Retinal pigment epithelial cell (primary cell): ENCODE measurements at regions not wholly inside any gene's neighbourhood (a gene's known extent, or its start where the extent isn't known, plus 50 kb on each side); places are given as distances from the start of the nearest gene placed in this dataset.

Experiments
- DNase-seq: peaks from one replicate; pipeline ENCODE4 v3.0.0-alpha.2; 2010; ENCODE audit warnings: low read depth
- H3K4me3 ChIP-seq: 2 replicates; pipeline ENCODE4 v1.5.1; 2011; ENCODE audit warnings: mild to moderate bottlenecking, low read length, control low read depth, moderate library complexity
- TF ChIP-seq, protein P1 (sequence below): conservative IDR thresholded peaks from 2 replicates; pipeline ENCODE4 v1.5.1; 2011; ENCODE audit warnings: low read depth, low read length, control low read depth, inconsistent platforms

DNA sequence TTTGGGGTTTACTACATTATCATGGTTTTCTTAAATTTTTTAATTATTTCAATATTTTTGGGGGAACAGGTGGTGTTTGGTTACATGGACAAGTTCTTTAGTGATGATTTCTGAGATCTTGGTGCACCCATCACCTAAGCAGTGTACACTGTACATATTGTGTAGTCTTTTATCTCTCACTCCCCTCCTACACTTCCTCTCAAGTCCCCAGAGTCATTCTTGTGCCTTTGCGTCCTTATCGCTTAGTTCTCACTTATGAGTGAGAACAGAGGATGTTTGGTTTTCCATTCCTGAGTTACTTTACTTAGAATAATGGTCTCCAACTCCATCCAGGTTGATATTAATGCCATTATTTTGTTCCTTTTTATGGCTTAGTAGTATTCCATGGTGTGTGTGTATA, 130.9 kb upstream of the CD93 start:
- DNase-seq, result no peak
- no peak overlapping the region for H3K4me3 ChIP-seq
- TF ChIP-seq, protein P1, sequence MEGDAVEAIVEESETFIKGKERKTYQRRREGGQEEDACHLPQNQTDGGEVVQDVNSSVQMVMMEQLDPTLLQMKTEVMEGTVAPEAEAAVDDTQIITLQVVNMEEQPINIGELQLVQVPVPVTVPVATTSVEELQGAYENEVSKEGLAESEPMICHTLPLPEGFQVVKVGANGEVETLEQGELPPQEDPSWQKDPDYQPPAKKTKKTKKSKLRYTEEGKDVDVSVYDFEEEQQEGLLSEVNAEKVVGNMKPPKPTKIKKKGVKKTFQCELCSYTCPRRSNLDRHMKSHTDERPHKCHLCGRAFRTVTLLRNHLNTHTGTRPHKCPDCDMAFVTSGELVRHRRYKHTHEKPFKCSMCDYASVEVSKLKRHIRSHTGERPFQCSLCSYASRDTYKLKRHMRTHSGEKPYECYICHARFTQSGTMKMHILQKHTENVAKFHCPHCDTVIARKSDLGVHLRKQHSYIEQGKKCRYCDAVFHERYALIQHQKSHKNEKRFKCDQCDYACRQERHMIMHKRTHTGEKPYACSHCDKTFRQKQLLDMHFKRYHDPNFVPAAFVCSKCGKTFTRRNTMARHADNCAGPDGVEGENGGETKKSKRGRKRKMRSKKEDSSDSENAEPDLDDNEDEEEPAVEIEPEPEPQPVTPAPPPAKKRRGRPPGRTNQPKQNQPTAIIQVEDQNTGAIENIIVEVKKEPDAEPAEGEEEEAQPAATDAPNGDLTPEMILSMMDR, result no peak

DNA sequence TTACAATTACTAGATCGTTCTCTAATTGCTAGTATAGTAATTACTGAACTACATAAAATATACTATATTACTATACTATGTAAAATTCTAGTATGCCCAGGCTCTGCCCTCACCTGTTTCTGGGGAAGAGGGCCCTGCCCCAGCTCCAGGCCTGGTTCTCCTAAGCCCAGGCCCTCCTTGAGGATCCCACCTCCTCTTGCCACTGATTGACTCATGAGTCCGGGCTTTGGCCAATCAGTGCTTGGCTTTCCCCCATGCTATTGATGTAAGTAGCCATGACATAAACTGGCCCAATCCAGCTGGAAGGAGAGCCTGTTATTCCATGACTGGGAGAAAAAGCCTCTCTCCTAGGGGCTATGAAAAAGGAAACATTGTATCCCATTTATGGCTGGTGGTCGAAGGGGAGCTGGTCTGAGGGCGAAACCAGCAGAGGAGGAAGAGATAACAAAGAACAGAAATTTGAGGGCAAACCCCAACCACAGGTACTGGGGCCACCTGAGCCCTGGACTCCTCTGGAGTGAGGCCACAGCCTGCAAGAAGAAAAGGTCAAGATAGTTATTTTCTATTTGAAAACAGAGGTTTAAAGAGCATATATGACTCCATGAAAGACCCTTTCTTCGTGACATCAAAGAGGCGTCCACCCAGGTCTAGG, 129.3 kb upstream of the CD93 start:
- H3K4me3 ChIP-seq, result no peak overlapping the region
- TF ChIP-seq, protein P1, result no peak
- DNase-seq, result no peak

DNA sequence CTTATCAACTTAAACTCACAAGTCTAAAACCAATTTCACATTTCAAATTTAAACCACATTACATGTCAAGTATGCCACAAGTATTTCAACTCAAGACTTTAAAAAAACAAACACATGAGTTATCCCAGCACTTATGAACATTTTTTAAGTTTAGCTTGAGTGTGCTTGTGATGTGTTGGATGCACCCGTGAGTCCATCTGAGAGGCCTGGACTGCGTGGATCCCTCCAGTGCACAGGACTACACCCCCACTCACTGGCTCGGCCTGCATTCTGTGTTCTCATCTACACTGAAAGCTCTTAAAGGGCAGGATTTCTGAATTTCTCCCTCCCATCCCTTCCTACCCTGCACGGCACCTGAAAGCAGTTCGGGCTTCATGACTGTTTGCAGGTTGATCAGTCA, 128.8 kb upstream of the CD93 start:
- TF ChIP-seq, protein P1, result no peak
- H3K4me3 ChIP-seq, result no peak overlapping the region
- no peak for DNase-seq

DNA sequence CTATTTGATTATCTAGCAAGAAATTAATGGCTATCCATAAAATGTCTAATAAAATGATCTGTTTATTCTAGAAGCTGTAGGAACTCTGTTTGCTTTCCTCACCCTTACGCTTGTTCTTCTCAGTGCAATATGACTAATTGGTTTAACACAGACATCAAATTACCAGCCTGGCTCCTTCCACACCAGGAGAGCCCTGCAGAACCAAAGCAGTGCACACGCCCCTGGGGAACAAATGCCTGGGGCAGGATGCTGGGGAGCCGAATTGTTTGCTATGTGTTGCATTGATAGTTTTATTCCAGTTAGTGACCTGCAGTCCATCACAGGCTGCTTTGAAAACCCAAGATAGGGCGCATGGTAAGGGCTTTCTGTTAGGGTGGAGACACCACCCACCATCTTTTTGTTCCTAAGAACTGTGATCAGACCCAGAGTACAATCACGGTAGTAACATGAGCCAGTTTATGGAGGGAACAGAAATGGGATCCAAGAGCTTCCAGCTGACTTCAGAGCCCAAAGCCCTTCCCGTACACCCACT, 126.4 kb upstream of the CD93 start:
- DNase-seq, result no peak
- TF ChIP-seq, protein P1, result no peak
- no peak overlapping the region for H3K4me3 ChIP-seq

DNA sequence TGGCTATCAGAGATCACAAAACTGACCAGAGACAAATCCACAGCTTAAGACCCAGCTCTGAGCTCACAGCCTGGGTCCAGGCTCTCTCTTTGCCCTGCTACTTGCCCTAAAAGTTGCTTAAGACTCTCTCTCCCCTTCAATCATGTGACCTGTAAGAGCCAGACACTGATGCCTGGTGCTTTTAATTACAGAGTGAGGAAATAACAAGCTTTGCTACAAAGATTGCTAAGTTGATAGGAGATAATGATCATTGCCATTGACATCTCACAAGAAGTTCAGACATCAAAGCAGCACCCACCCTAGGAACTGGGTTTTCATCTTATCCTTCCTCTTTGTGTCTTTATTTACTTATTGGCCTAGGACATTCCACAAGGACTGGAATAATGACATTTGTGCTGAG, 125.9 kb upstream of the CD93 start:
- H3K4me3 ChIP-seq, result no peak overlapping the region
- TF ChIP-seq, protein P1, result no peak
- no peak for DNase-seq

DNA sequence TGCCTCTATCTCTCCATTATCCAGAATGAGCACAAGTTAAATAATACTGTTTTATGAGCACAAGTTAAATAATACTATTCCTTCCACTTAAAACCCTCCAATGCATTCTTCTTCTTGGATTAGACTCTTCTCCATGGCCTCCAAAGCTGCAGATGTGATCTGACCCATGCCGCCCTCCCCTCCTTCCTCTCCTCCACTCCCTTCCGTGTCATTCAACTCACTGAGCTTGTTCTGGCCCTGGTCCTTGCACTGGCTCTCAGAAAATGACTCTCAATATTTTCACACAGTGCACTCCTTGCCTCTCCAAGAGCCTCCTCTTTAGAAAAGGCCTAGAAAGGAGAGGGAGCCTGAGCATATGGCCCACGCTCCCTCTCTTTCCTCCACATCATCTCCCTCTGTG, 125.0 kb upstream of the CD93 start:
- H3K4me3 ChIP-seq, result no peak overlapping the region
- DNase-seq, result no peak
- TF ChIP-seq, protein P1, result no peak

DNA sequence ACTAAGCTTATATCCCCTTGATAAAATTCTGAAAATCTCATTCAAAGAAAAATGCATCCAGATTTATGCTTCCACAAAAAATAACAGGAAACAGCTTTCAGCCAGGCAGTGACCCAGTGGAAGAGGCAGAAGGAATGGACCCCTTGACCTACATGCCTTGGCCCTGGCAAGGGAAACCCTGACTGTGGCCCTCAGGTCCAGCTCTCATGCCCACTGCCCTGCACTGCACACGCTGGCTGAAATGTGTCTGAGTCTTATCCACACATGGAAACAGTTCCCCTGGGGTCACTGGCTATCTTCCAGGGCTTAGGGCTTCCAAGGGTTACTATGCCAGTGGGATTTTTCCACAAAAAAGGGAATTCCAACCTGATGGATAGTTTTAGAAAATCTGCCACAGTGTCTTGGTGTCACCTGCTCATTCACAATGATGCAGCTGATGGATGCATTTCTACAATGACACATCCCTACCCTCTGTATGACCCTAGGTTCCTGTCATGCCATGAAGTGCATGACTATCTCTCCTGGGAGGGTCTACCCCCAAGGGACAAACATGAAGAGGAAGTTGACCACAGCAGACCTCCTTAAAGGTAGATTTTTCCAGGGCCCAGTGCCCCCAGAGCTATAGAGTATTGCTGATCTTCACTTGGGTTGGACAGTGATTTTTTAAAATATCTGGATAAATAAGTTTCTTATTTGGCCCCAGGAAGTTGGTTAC, 121.9 kb upstream of the CD93 start:
- TF ChIP-seq, protein P1, result no peak
- no peak overlapping the region for H3K4me3 ChIP-seq
- no peak for DNase-seq
